KG1 (cell line): ENCODE measurements at regions not wholly inside any gene's neighbourhood (a gene's known extent, or its start where the extent isn't known, plus 50 kb on each side); places are given as distances from the start of the nearest gene placed in this dataset.

Source experiments
- DNase-seq: peaks from one replicate; lab custom pipeline; 2025; lab: John Stamatoyannopoulos, UW

DNA sequence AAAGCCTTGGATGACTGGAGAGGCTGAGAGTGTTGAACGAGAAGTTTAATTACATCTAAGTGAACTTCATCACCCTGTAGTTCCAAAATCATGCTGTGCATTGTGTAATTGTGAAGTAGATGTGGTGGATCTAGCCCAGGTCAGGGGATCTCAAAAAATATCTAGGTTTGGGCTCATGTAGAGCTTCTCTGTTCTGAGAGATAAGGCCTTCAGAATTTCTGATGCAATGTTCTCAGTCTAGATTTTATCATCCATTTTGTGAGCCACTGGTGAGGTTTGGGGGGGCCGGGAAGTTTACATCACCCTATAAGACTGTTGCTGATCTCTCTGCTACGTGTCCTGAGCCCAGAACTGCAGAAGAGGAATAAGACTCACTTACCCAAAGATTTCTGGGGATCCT lies 719.4 kb downstream of the SOCS6 start:
- no peak for DNase-seq

DNA sequence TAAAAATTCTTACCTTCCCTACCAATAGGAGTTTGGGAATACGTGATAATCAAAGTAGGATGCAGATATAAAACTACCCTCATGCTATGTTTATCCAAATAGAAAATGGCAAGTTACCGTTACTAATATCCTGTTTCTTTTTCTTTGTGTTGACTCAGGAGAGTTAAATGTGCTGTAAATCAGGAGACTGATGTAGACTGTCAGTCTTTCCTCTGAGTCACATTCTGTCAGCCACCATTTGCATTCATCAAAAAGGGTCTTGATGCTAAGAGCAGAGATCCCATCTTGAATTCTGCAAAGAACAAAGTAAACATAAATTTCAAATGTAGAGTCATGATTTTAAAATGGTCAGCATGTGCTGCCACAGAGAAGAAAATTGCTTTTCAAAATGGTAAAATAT lies 712.8 kb downstream of the SOCS6 start:
- no peak for DNase-seq

GRCh38 chr18:70998490-70998889 lies 709.6 kb downstream of the SOCS6 start:
- DNase-seq = no peak

- no peak for DNase-seq
Measured at GRCh38 chr18:70994116-70994515, 705.3 kb downstream of the SOCS6 start.

DNA sequence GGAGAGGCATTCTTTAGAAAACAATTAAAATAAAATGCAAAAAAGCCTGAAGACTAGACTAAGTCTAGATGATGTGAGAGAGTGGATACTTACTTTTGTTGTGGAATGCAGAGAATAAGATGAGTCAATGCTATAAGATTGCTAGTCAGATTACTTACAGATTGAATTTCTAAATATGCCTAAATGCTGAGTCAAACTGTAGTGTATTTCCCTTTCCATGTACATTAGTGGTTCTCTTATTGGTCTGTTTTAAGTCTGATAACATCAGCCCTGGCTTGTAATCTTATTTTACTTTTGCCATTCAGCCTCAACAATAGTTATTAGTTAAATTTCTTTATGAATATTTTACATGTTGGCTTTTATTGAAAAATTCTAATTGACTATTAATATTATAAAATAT lies 702.7 kb downstream of the SOCS6 start:
- no peak for DNase-seq

DNA sequence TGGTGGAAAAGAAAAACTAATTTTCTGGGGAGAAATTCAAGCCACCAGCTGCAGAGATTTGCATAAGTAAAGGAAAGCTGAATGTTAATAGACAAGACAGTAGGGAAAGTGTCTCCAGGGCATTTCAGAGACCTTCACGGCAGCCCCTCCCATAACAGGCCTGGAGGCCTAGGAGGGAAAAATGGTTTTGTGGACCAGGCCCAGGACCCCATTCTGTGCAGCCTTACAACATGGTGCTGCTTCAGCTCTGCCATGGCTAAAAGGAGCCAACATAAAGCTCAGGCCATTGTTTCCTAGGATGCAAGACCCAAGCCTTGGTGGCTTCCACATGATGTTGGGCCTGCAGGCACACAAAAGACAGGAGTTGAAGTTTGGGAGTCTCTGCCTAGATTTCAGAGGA lies 697.1 kb downstream of the SOCS6 start:
- DNase-seq = no peak

- DNase-seq = no peak
Measured at GRCh38 chr18:70982292-70982691, 693.4 kb downstream of the SOCS6 start.

- DNase-seq = no peak
Measured at GRCh38 chr18:70981400-70982140, 692.7 kb downstream of the SOCS6 start.

GRCh38 chr18:70973626-70974025 lies 684.8 kb downstream of the SOCS6 start:
- DNase-seq = no peak

- DNase-seq = no peak
Measured at GRCh38 chr18:70966419-70966818, 677.6 kb downstream of the SOCS6 start.

DNA sequence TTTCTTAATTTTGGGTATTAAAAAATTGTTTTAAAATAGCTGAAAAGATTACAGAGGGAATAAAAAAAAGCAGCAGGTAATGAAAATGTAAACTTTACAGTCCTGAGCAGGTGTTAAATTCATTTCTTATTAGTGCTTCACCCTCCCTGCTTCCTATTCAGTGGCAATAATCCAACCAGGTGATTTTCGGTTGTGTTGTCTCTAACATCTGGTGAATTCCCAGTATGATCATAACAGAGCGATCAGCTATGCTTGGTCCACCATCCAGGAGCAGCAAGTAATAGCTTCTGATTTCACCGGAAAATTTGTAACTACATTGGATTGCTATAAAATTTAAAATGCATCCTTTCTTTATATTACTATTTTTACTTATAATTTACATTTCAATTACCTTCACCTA lies 673.1 kb downstream of the SOCS6 start:
- DNase-seq = no peak

- DNase-seq = no peak
Measured at GRCh38 chr18:70956554-70956953, 667.7 kb downstream of the SOCS6 start.

DNA sequence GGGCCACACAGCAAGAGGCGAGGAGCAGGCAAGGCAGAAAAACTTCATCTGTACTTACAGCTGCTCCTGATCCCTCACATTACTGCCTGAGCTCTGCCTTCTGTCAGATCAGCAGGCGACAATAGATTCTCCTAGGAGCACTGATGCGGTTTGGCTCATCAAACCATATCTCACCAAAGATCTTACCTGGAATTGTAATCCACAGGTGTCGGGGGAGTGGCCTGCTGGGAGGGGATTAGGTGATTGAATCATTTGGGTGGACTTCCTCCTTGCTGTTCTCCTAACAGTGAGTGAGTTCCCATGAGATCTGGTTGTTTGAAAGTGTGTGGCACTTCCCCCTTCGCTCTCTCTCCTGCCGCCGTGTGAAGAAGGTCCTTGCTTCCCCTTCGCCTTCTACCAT lies 647.3 kb downstream of the SOCS6 start:
- DNase-seq = no peak

DNA sequence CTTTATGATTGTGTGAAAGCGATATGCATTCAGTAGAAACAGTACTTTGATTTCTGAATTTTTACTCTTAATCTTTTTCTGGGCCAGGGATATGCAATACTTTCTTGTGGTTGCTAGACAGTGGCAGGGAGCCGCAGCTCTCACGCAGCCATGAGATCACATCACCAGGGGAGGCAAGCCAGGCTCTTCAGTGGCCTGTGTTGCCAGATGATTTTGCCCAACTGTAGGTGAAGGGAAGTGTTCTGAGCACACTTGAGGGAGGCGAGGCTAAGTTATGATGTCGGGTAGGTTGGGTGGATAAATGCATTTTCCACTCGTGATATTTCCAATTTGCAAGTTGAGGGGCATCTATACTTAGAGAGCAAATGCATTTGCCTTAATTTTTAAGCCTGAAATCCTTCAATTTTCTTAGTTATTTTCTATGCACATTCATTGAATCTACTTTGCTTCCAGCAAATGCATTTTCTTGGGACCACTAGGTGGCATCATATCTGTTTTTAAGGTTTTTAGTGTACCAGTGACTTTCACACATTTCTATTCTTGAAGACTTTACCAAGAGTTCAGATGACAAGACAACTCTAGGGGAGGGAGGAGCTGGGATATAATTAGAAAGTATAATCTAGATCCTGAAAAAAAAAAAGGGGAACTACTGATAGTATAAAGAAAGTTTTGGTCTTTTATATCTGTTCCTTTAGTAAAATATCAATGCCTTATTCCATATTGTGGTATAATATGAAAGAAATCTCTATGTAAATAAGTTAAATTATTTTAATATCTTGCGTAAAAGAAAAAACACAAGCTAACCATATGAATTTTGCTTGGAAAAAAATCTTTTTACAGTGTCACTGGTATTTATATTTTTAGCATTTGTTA lies 643.3 kb downstream of the SOCS6 start:
- no peak for DNase-seq

GRCh38 chr18:70920840-70921374 lies 632.1 kb downstream of the SOCS6 start:
- no peak for DNase-seq

GRCh38 chr18:70907673-70908072 lies 618.8 kb downstream of the SOCS6 start:
- DNase-seq = no peak

GRCh38 chr18:70892381-70892780 lies 603.5 kb downstream of the SOCS6 start:
- DNase-seq = no peak

- DNase-seq = no peak
Measured at GRCh38 chr18:70870292-70870691, 581.4 kb downstream of the SOCS6 start.

DNA sequence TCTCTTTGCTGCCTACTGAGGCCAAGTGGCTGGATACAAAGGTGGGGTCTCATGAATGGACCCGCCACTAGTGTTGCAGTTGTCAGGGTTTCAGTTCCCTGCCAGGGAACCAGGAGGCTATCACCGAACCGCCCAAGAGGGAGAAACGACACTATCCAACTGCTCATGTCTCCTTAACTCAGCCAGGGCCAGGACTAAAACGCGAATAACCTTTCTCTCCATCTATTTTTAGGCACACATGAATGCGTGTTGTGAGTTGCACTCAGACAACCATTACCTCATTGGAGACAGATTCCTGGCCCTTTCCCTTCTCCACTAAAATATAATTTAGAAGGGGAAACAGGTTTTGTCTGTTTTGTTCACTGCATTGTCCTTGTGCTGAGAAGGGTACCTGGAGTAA lies 559.5 kb downstream of the SOCS6 start:
- DNase-seq = no peak

DNA sequence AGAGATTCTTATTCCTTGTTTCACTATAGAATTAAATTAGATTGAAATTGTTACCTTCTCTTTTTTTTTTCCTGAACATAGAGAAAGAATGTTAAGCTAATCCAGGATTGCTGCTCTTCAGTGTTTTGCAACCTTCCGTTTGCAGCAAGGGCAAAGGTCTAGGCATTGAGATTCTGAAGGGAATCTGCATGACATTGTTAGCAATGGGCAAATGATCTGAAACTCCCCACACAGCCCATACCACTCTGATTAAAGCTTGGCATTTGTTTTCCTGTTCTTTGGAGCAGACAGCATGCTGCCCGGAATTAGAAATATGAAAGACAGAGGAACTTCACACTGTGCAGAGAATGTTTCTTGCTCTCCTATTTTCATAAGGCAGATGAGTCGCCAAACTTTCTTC lies 551.8 kb downstream of the SOCS6 start:
- DNase-seq = no peak

DNA sequence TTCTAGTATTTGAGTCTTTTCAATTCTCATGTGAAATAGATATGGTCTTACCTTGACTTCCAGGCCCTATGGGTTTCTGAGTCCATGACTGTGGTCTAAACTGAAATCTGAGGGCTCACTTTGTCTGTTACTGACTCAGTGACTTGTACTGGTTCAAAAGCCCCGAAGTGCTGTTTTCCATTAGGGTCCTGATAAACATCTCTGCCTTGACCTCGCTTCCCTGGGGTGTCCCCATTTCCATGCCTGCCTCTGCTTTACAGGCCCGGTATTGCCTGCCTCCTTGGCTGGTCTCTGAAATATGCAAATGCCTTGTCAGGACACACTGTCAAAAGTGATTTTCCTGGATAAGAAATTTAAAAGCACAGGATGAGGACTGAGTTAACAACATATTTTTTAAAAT lies 538.8 kb downstream of the SOCS6 start:
- no peak for DNase-seq

- DNase-seq = no peak
Measured at GRCh38 chr18:70826571-70826970, 537.7 kb downstream of the SOCS6 start.

DNA sequence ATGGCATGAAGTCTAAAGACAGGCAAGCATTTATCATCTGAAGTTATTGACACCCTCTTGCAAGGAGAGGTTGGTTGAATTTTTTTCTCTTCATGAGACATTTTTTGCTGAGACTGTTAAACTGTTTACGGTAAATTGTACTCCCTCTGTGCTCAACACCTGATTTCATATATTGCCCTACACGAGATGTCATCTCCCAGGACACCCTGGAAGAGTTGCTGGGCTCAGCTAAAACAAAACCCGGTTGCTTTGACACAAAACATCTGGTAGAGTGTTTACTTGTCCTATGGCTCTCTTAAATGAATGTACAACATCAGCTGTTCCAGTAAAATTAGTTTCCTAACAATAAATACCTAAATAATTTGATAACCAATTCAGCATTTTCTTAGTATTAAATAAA lies 533.8 kb downstream of the SOCS6 start:
- DNase-seq = no peak
